Hepatocyte (in vitro differentiated cells): ENCODE measurements at regions not wholly inside any gene's neighbourhood (a gene's known extent, or its start where the extent isn't known, plus 50 kb on each side); places are given as distances from the start of the nearest gene placed in this dataset.

Experiments used
- DNase-seq: peaks from one replicate; pipeline ENCODE4 v3.0.0-alpha.2; 2016; ENCODE audit warnings: low spot score
- H2AFZ ChIP-seq: fragments of 200-600 bp; sonication (generic); 2 replicates; pipeline ENCODE4 v1.6.0; 2016; ENCODE audit warnings: antibody characterized with exemption, mild to moderate bottlenecking
- H3K27ac ChIP-seq: fragments of 200-600 bp; sonication (generic); 2 replicates; pipeline ENCODE4 v1.5.1; 2016; ENCODE audit warnings: mild to moderate bottlenecking
- H3K27me3 ChIP-seq: fragments of 200-600 bp; sonication (generic); 2 replicates; pipeline ENCODE4 v1.6.1; 2016
- H3K36me3 ChIP-seq: fragments of 200-600 bp; sonication (generic); replicated peaks from 2 replicates; pipeline ENCODE4 v1.5.1; 2016; ENCODE audit warnings: low read depth; ENCODE audit not compliant: insufficient read depth
- H3K4me1 ChIP-seq: fragments of 200-600 bp; sonication (generic); 2 replicates; pipeline ENCODE4 v1.5.1; 2016; ENCODE audit warnings: mild to moderate bottlenecking, moderate library complexity; ENCODE audit not compliant: insufficient read depth
- H3K4me2 ChIP-seq: fragments of 200-600 bp; sonication (generic); 2 replicates; pipeline ENCODE4 v1.6.0; 2016
- H3K4me3 ChIP-seq: fragments of 200-600 bp; sonication (generic); 2 replicates; pipeline ENCODE4 v1.5.1; 2016; ENCODE audit warnings: mild to moderate bottlenecking
- H3K79me2 ChIP-seq: fragments of 200-600 bp; sonication (generic); 2 replicates; pipeline ENCODE4 v1.6.0; 2017; ENCODE audit warnings: mild to moderate bottlenecking
- H3K9me2 ChIP-seq: fragments of 200-600 bp; sonication (generic); replicated peaks from 2 replicates; pipeline ENCODE4 v1.6.0; 2017; ENCODE audit warnings: mild to moderate bottlenecking; ENCODE audit not compliant: insufficient read depth
- H3K9me3 ChIP-seq: fragments of 200-600 bp; sonication (generic); 2 replicates; pipeline ENCODE4 v1.5.1; 2016; ENCODE audit warnings: low read depth, mild to moderate bottlenecking
- H4K20me1 ChIP-seq: fragments of 200-600 bp; sonication (generic); 2 replicates; pipeline ENCODE4 v1.6.0; 2016; ENCODE audit warnings: mild to moderate bottlenecking; ENCODE audit not compliant: insufficient read depth, poor library complexity, severe bottlenecking
- CTCF ChIP-seq: fragments of 200-600 bp; sonication (generic); IDR thresholded peaks from 2 replicates; pipeline ENCODE4 v1.5.1; 2016; ENCODE audit warnings: antibody characterized with exemption, mild to moderate bottlenecking; ENCODE audit not compliant: poor library complexity
- EZH2 ChIP-seq: fragments of 200-600 bp; sonication (generic); IDR thresholded peaks from 2 replicates; pipeline ENCODE4 v1.6.1; 2016; ENCODE audit warnings: antibody characterized with exemption, mild to moderate bottlenecking, borderline replicate concordance
- EZH2phosphoT487 ChIP-seq: fragments of 200-600 bp; sonication (generic); IDR thresholded peaks from one replicate; pipeline ENCODE4 v1.6.1; 2018; ENCODE audit warnings: antibody characterized with exemption, mild to moderate bottlenecking, low read depth, moderate library complexity; ENCODE audit not compliant: unreplicated experiment, severe bottlenecking
- WGBS: methylation state at CpG from one replicate; pipeline ENCODE4 v1.1.6; 2016; ENCODE audit warnings: low lambda C conversion rate; ENCODE audit errors: missing lambda C conversion rate; 5-methylcytosine and 5-hydroxymethylcytosine counted together

DNA sequence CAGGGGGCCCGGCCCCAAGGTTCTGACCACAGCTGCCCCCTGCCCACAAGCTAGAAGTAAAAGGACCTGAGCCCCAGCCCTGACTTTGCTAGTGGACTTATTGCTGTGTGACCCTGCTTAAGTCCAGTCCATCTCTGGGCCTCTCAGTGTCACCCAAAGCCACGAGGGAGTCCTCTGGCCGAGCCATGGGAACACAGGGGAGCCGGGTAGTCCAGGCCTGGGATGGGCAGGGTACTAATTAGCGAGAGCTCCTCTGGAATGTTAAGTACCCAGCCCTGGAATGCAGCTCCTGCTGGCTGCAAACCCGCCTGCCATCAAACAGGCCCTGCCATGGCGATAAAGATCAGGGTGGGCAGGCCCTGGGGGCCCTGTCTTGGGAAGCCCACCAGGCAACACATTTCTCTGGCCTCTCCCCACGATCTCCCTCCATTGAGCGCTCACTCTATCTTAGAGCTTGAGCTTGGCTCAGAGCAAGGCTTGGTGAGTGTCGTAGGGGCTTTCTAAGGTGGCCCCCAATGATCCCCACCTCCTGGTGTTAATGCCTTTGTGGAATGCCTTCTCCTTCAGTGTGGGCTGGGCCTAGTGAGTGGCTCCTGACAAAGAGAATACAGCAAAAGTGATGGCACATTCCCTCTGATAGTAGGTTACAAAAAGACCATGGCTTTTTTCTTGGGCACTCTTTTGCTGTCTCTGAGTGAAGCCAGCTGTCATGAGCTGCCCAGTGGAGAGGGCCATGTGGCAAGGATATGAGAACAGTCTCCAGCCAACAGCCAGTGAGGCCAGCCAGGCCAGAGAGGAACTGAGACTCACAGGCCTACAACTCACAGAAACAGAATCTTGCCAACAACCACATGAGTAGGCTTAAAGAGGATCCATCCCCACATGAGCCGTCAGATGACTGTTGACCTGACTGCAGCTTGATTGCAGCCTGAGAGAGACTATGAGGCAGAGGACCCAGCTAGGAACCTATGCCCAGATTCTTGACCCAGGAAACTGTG, 133.1 kb downstream of the SMAD6 start:
- whole genome bisulfite sequencing, result 56% methylated on average over 11 of the region's 11 CpGs
- H3K79me2 ChIP-seq, result no peaks in the 10 kb centered on the region
- TF ChIP-seq EZH2, result no peak
- no peak for TF ChIP-seq CTCF
- no peak for TF ChIP-seq EZH2phosphoT487
- no peak for DNase-seq
- no peaks in the 10 kb centered on the region for H3K27me3 ChIP-seq
- H3K36me3 ChIP-seq, result no peaks in the 10 kb centered on the region
- no peak overlapping the region for H3K4me2 ChIP-seq
- peak overlapping the region; percentile 31 for H3K27ac ChIP-seq
- no peak overlapping the region for H2AFZ ChIP-seq
- H3K9me3 ChIP-seq, result no peaks in the 10 kb centered on the region
- no peak overlapping the region for H3K4me3 ChIP-seq
- H3K9me2 ChIP-seq, result no peaks in the 10 kb centered on the region
- no peaks in the 10 kb centered on the region for H4K20me1 ChIP-seq
- H3K4me1 ChIP-seq, result peaks cover 14% of the 10 kb centered on the region

DNA sequence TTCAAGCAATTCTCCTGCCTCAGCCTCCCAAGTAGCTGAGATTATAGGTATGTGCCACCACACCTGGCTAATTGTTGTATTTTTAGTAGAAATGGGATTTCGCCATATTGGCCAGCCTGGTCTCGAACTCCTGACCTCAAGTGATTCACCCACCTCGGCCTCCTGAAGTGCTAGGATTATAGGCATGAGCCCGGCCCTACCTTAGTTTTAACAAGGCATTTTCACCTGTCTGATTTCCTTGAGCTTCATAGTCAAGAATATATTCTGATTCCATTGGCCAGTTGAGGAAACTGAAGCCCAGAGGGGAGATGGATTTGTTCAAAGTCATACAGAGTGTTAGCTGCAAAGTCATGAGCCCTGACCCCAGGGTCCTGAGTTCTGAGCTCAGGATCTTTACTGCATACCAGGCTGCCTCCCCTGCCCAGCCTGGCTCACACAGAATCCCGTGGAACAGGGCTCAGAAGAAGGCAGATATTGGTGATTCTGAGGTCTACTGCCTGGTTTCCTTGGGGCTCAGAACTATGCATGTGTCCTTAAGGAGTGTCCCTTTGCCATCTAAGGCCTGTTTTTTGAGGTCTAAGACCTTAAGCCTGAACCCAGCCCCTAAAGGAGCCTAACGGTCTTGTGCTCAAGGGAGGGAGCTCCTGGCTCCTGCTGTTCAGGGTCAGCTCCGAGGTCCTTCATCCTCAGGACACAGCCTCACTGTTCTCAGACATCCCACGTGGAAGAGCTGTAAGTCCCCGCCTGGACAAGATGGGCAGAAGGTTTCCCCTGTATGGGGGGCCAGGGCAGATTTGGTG, 134.4 kb downstream of the SMAD6 start:
- Histone ChIP-seq H3K9me3 (no peaks in the 10 kb centered on the region), H3K27ac (no peak overlapping the region), H3K36me3 (no peaks in the 10 kb centered on the region), H3K79me2 (no peaks in the 10 kb centered on the region), H2AFZ (no peak overlapping the region), H3K4me3 (no peak overlapping the region), H3K27me3 (no peaks in the 10 kb centered on the region), H3K4me1 (peaks cover 20% of the 10 kb centered on the region), H3K4me2 (no peak overlapping the region), H3K9me2 (no peaks in the 10 kb centered on the region), H4K20me1 (no peaks in the 10 kb centered on the region)
- DNase-seq, result no peak
- TF ChIP-seq CTCF (no peak), EZH2phosphoT487 (no peak), EZH2 (no peak)
- WGBS, result 92% methylated on average over 9 of the region's 9 CpGs

- Histone ChIP-seq H3K4me3 (no peak overlapping the region), H3K9me2 (no peaks in the 10 kb centered on the region), H3K79me2 (no peaks in the 10 kb centered on the region), H3K27ac (no peak overlapping the region), H3K9me3 (no peaks in the 10 kb centered on the region), H3K36me3 (no peaks in the 10 kb centered on the region), H2AFZ (no peak overlapping the region), H3K27me3 (no peaks in the 10 kb centered on the region), H3K4me2 (no peak overlapping the region), H4K20me1 (no peaks in the 10 kb centered on the region), H3K4me1 (peaks cover 30% of the 10 kb centered on the region)
- TF ChIP-seq EZH2phosphoT487, result no peak
- TF ChIP-seq EZH2, result no peak
- TF ChIP-seq CTCF, result no peak
- DNase-seq, result no peak
- WGBS, result 65% methylated on average over 7 of the region's 7 CpGs
Measured at GRCh38 chr15:66838202-66838601, 136.2 kb downstream of the SMAD6 start.
